Karpas-422 (cell line): ENCODE measurements at regions not wholly inside any gene's neighbourhood (a gene's known extent, or its start where the extent isn't known, plus 50 kb on each side); places are given as distances from the start of the nearest gene placed in this dataset.
A peak's percentile ranks its signal among the peaks of the same experiment; 100 is the strongest.

Source experiments
- DNase-seq: peaks from one replicate; pipeline ENCODE4 v3.0.0-alpha.2; 2015
- H2AFZ ChIP-seq: fragments of 200-600 bp; sonication (generic); 2 replicates; pipeline ENCODE4 v1.6.1; 2014; ENCODE audit warnings: antibody characterized with exemption, low read length, mixed read lengths
- H3K27ac ChIP-seq: fragments of 200-600 bp; sonication (generic); 2 replicates; pipeline ENCODE4 v1.5.1; 2014; ENCODE audit warnings: mild to moderate bottlenecking, low read length, moderate library complexity
- H3K27me3 ChIP-seq: fragments of 200-600 bp; sonication (generic); 2 replicates; pipeline ENCODE4 v1.6.1; 2014; ENCODE audit warnings: low read length, mixed read lengths
- H3K36me3 ChIP-seq: fragments of 200-600 bp; sonication (generic); 2 replicates; pipeline ENCODE4 v1.6.1; 2014; ENCODE audit warnings: low read length, mixed read lengths; ENCODE audit not compliant: insufficient read depth
- H3K4me1 ChIP-seq: fragments of 200-600 bp; sonication (generic); 2 replicates; pipeline ENCODE4 v1.6.1; 2014; ENCODE audit warnings: mild to moderate bottlenecking, low read length, mixed read lengths
- H3K4me2 ChIP-seq: fragments of 200-600 bp; sonication (generic); 2 replicates; pipeline ENCODE4 v1.6.1; 2014; ENCODE audit warnings: low read length, low read depth, mild to moderate bottlenecking; ENCODE audit not compliant: poor library complexity, severe bottlenecking
- H3K4me3 ChIP-seq: fragments of 200-600 bp; sonication (generic); 2 replicates; pipeline ENCODE4 v1.5.1; 2014; ENCODE audit warnings: mild to moderate bottlenecking, antibody characterized with exemption, low read length, mixed read lengths
- H3K79me2 ChIP-seq: fragments of 200-600 bp; sonication (generic); 2 replicates; pipeline ENCODE4 v1.6.1; 2014; ENCODE audit warnings: mild to moderate bottlenecking, low read length, mixed read lengths
- H3K9ac ChIP-seq: fragments of 200-600 bp; sonication (generic); 2 replicates; pipeline ENCODE4 v1.6.0; 2014; ENCODE audit warnings: low read length
- H3K9me2 ChIP-seq: fragments of 200-600 bp; sonication (generic), shearing (Covaris generic); replicated peaks from 2 replicates; pipeline ENCODE4 v1.6.0; 2014; ENCODE audit warnings: mild to moderate bottlenecking, low read length, moderate library complexity; ENCODE audit not compliant: insufficient read depth
- H3K9me3 ChIP-seq: fragments of 300-700, 200-600 bp; sonication (generic); 2 replicates; pipeline ENCODE4 v1.6.1; 2014; ENCODE audit warnings: low read length, mixed read lengths
- H4K20me1 ChIP-seq: fragments of 200-600 bp; sonication (generic); 2 replicates; pipeline ENCODE4 v1.6.1; 2014; ENCODE audit warnings: mild to moderate bottlenecking, antibody characterized with exemption, low read length, low read depth; ENCODE audit not compliant: insufficient read depth

DNA sequence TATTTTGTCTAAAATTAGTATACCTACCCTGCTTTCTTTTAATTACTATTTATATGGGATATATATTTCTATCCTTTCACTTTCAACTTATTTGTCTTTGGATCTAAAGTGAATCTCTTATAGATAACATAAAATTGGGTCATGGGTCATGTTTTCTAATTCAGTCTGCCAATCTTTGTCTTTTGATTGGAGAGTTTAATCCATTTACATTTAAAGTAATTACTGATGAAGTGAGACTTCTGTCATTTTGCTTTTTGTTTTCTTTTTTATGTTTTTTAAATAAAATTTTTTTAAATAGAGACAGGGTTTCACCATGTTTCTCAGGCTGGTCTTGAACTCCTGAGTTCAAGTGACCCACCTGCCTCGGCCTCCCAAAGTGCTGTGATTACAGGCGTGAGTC is 50.5 kb upstream of the PRDM1 start:
- Histone ChIP-seq H3K4me3 (no peak overlapping the region), H3K79me2 (no peaks in the 10 kb centered on the region), H3K9ac (no peak overlapping the region), H3K36me3 (no peaks in the 10 kb centered on the region), H3K9me3 (no peaks in the 10 kb centered on the region), H3K4me1 (no peaks in the 10 kb centered on the region; the same call in 1 of the 2 replicates), H3K4me2 (no peak overlapping the region), H3K9me2 (no peaks in the 10 kb centered on the region), H3K27me3 (no peaks in the 10 kb centered on the region), H3K27ac (no peak overlapping the region), H2AFZ (no peak overlapping the region), H4K20me1 (no peaks in the 10 kb centered on the region)
- DNase-seq, result no peak

DNA sequence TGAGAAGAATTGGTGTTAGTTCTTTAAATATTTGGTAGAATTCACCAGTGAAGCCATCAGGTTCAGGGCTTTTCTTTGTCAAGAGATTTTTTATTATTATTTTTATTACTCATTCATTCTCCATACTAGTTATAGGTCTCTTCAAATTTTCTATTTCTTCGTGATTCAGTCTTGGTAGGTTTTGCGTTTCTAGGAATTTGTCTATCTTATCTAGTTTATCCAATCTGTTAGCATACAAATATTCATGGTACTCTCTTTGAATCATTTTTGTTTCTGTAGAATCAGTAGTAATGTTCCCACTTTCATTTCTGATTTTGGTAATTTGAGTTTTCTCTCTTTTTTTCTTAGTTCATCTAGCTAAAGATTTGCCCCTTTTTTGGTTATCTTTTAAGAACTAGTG is 52.3 kb upstream of the PRDM1 start:
- no peaks in the 10 kb centered on the region for H4K20me1 ChIP-seq
- no peaks in the 10 kb centered on the region for H3K9me2 ChIP-seq
- H3K4me1 ChIP-seq, result no peaks in the 10 kb centered on the region
- H3K27ac ChIP-seq, result no peak overlapping the region
- no peaks in the 10 kb centered on the region for H3K9me3 ChIP-seq
- no peaks in the 10 kb centered on the region for H3K27me3 ChIP-seq
- no peak for DNase-seq
- no peak overlapping the region for H3K9ac ChIP-seq
- no peak overlapping the region for H2AFZ ChIP-seq
- no peaks in the 10 kb centered on the region for H3K36me3 ChIP-seq
- H3K4me3 ChIP-seq, result no peak overlapping the region
- H3K4me2 ChIP-seq, result no peak overlapping the region
- H3K79me2 ChIP-seq, result no peaks in the 10 kb centered on the region

- no peaks in the 10 kb centered on the region for H3K9me2 ChIP-seq
- H3K9me3 ChIP-seq, result no peaks in the 10 kb centered on the region
- H2AFZ ChIP-seq, result no peak overlapping the region
- peak overlapping the region; percentile 22 for H3K4me2 ChIP-seq
- no peak for DNase-seq
- H3K27ac ChIP-seq, result no peak overlapping the region
- H3K36me3 ChIP-seq, result no peaks in the 10 kb centered on the region
- H4K20me1 ChIP-seq, result no peaks in the 10 kb centered on the region
- no peak overlapping the region for H3K9ac ChIP-seq
- peaks cover 26% of the 10 kb centered on the region for H3K4me1 ChIP-seq
- no peaks in the 10 kb centered on the region for H3K27me3 ChIP-seq
- no peak overlapping the region for H3K4me3 ChIP-seq
- no peaks in the 10 kb centered on the region for H3K79me2 ChIP-seq
These were observed 58.4 kb upstream of the PRDM1 start for GRCh38 chr6:106027758-106028157.

- no peak overlapping the region for H3K27ac ChIP-seq
- no peaks in the 10 kb centered on the region for H3K79me2 ChIP-seq
- no peaks in the 10 kb centered on the region for H3K27me3 ChIP-seq
- H4K20me1 ChIP-seq, result no peaks in the 10 kb centered on the region
- no peaks in the 10 kb centered on the region for H3K36me3 ChIP-seq
- DNase-seq, result no peak
- H3K9ac ChIP-seq, result no peak overlapping the region
- H3K4me1 ChIP-seq, result peaks cover 26% of the 10 kb centered on the region
- H3K4me3 ChIP-seq, result no peak overlapping the region
- no peaks in the 10 kb centered on the region for H3K9me3 ChIP-seq
- no peaks in the 10 kb centered on the region for H3K9me2 ChIP-seq
- no peak overlapping the region for H2AFZ ChIP-seq
- H3K4me2 ChIP-seq, result peak overlapping the region; percentile 22
These were observed 59.1 kb upstream of the PRDM1 start for GRCh38 chr6:106026748-106027715.

GRCh38 chr6:106025655-106026054 is 60.5 kb upstream of the PRDM1 start:
- H3K4me3 ChIP-seq, result no peak overlapping the region
- no peak for DNase-seq
- H3K79me2 ChIP-seq, result no peaks in the 10 kb centered on the region
- H3K4me2 ChIP-seq, result no peak overlapping the region
- no peak overlapping the region for H3K9ac ChIP-seq
- no peak overlapping the region for H2AFZ ChIP-seq
- no peaks in the 10 kb centered on the region for H3K36me3 ChIP-seq
- no peaks in the 10 kb centered on the region for H3K9me2 ChIP-seq
- peaks cover 26% of the 10 kb centered on the region for H3K4me1 ChIP-seq
- H3K27me3 ChIP-seq, result no peaks in the 10 kb centered on the region
- no peaks in the 10 kb centered on the region for H3K9me3 ChIP-seq
- H3K27ac ChIP-seq, result no peak overlapping the region
- H4K20me1 ChIP-seq, result no peaks in the 10 kb centered on the region

DNA sequence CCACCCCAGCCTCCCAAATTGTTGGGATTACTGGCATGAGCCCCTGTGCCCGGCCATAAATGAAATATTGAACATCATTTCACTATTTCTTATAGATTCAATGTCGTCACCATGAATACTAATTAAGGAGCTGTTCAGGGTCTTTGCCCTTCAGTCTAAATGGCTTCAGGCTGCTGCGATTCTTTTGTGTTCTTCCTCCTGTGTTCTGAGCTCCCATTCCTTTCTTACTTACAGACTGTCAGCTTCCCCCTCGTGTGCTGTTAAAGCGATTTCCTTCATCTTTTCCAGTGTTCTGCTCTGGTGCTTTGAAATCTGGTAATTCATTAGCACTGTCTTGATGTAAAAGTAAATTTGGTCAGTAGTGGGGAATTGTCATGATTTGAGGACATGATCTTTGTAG is 63.3 kb upstream of the PRDM1 start:
- H3K27me3 ChIP-seq, result no peaks in the 10 kb centered on the region
- no peak for DNase-seq
- no peaks in the 10 kb centered on the region for H3K9me3 ChIP-seq
- no peak overlapping the region for H3K27ac ChIP-seq
- H3K4me1 ChIP-seq, result peaks cover 20% of the 10 kb centered on the region
- H3K79me2 ChIP-seq, result no peaks in the 10 kb centered on the region
- no peak overlapping the region for H3K4me2 ChIP-seq
- H3K36me3 ChIP-seq, result no peaks in the 10 kb centered on the region
- no peak overlapping the region for H3K4me3 ChIP-seq
- H2AFZ ChIP-seq, result no peak overlapping the region
- no peaks in the 10 kb centered on the region for H3K9me2 ChIP-seq
- H4K20me1 ChIP-seq, result no peaks in the 10 kb centered on the region
- no peak overlapping the region for H3K9ac ChIP-seq

DNA sequence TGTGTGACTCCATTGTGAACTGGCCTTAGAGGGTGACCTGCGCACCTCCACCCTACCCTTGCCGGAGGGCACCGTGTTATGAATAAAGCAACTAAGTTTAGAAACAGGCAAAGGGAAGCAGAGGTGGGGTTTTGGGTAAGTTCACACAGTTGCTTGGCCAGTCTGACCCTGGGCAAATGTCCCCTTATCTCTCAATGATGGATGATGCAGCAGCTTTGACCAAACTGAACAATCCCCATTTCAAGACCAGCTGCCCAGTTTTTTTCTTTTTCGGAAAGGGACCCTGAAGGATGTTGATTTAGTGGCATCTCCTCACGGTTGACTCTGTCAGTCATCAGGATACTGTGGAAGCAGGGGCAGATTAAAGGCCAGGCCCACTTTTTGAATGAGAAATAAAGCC is 68.7 kb upstream of the PRDM1 start:
- no peaks in the 10 kb centered on the region for H3K27me3 ChIP-seq
- H3K79me2 ChIP-seq, result no peaks in the 10 kb centered on the region
- no peaks in the 10 kb centered on the region for H4K20me1 ChIP-seq
- H3K9me3 ChIP-seq, result no peaks in the 10 kb centered on the region
- H2AFZ ChIP-seq, result no peak overlapping the region
- H3K4me3 ChIP-seq, result no peak overlapping the region
- no peak overlapping the region for H3K27ac ChIP-seq
- H3K36me3 ChIP-seq, result no peaks in the 10 kb centered on the region
- no peaks in the 10 kb centered on the region for H3K4me1 ChIP-seq
- H3K9me2 ChIP-seq, result no peaks in the 10 kb centered on the region
- no peak overlapping the region for H3K9ac ChIP-seq
- H3K4me2 ChIP-seq, result no peak overlapping the region
- no peak for DNase-seq

DNA sequence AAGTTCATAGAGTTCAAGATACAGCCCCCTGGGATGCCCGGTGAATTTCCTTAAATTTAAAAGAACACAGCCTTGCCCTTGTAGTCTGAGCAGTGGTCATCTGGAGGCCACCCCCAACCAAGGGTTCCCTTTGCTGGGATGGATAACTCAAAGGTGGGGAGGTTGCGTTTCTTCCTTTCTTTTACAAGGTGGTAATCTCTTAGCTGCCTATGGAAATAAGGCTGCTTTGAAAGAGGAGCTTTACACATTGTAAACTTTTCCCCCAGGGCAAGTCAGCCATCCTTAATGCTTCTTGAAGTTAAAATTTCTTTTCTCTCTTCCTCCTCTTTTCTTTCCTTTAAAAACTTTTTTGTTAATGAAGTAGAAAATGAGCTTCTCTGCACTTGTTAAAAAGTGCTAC is 71.2 kb upstream of the PRDM1 start:
- Histone ChIP-seq H3K36me3 (no peaks in the 10 kb centered on the region), H3K4me3 (no peak overlapping the region), H3K4me2 (no peak overlapping the region), H3K9me2 (no peaks in the 10 kb centered on the region), H3K9ac (no peak overlapping the region), H4K20me1 (no peaks in the 10 kb centered on the region), H3K9me3 (no peaks in the 10 kb centered on the region), H3K4me1 (no peaks in the 10 kb centered on the region), H3K79me2 (no peaks in the 10 kb centered on the region), H3K27me3 (no peaks in the 10 kb centered on the region), H2AFZ (no peak overlapping the region), H3K27ac (no peak overlapping the region)
- no peak for DNase-seq
